BLaER1 (cell line): ENCODE measurements at regions not wholly inside any gene's neighbourhood (a gene's known extent, or its start where the extent isn't known, plus 50 kb on each side); places are given as distances from the start of the nearest gene placed in this dataset.

Experiments
- H3K27ac ChIP-seq: shearing (Covaris generic); formaldehyde crosslinking; 2 replicates; pipeline ENCODE4 v1.8.1; 2022
- H3K27me3 ChIP-seq: shearing (Covaris generic); formaldehyde crosslinking; 2 replicates; pipeline ENCODE4 v1.8.1; 2022
- H3K36me3 ChIP-seq: shearing (Covaris generic); formaldehyde crosslinking; 2 replicates; pipeline ENCODE4 v1.8.1; 2022
- H3K4me1 ChIP-seq: shearing (Covaris generic); formaldehyde crosslinking; 2 replicates; pipeline ENCODE4 v1.8.1; 2022
- H3K4me2 ChIP-seq: shearing (Covaris generic); formaldehyde crosslinking; 2 replicates; pipeline ENCODE4 v1.8.1; 2022
- H3K4me3 ChIP-seq: shearing (Covaris generic); formaldehyde crosslinking; 2 replicates; pipeline ENCODE4 v1.8.1; 2022
- H3K9ac ChIP-seq: shearing (Covaris generic); formaldehyde crosslinking; 2 replicates; pipeline ENCODE4 v1.8.1; 2022
- H3K9me3 ChIP-seq: shearing (Covaris generic); formaldehyde crosslinking; 2 replicates; pipeline ENCODE4 v1.8.1; 2022
- H4K20me1 ChIP-seq: shearing (Covaris generic); formaldehyde crosslinking; 2 replicates; pipeline ENCODE4 v1.8.1; 2022
- Cebpa-rat ChIP-seq: shearing (Covaris generic); IDR thresholded peaks from 2 replicates; pipeline ENCODE4 v1.8.1; 2022

GRCh38 chr12:97336900-97337751, 125.5 kb upstream of the RMST start:
- no peak overlapping the region for H3K9ac ChIP-seq
- H3K4me3 ChIP-seq: no peak overlapping the region
- TF ChIP-seq Cebpa-rat: no peak
- H3K27me3 ChIP-seq: no peaks in the 10 kb centered on the region
- no peaks in the 10 kb centered on the region for H4K20me1 ChIP-seq
- no peak overlapping the region for H3K4me2 ChIP-seq
- no peaks in the 10 kb centered on the region for H3K9me3 ChIP-seq
- H3K36me3 ChIP-seq: no peaks in the 10 kb centered on the region
- no peaks in the 10 kb centered on the region for H3K4me1 ChIP-seq
- H3K27ac ChIP-seq: no peak overlapping the region

GRCh38 chr12:97342130-97342529, 120.5 kb upstream of the RMST start:
- Histone ChIP-seq H3K4me3 (no peak overlapping the region), H3K36me3 (no peaks in the 10 kb centered on the region), H4K20me1 (no peaks in the 10 kb centered on the region), H3K27ac (no peak overlapping the region), H3K9me3 (no peaks in the 10 kb centered on the region), H3K4me1 (no peaks in the 10 kb centered on the region), H3K9ac (no peak overlapping the region), H3K4me2 (no peak overlapping the region), H3K27me3 (no peaks in the 10 kb centered on the region)
- TF ChIP-seq Cebpa-rat: no peak

DNA sequence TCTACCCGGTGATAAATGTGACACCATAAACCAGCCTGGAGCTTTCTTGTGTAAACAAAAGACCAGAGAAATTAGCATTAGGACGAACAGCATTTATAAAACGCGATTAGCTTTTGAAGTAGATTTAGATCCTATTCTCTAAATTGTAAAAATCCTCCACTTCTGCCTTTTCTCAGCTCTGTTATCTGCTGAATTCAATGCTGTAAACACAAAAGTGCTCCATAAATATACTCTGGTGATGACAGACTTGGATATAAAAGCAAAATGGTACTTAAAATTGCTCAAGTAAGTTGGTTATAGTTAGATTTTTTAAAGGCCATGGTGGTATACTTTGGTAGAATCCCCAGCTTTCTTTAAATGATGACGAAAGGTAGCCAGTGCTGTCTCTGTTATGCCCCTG, 114.6 kb upstream of the RMST start:
- no peak overlapping the region for H3K4me2 ChIP-seq
- H3K27me3 ChIP-seq: no peaks in the 10 kb centered on the region
- H3K9ac ChIP-seq: no peak overlapping the region
- H3K4me3 ChIP-seq: no peak overlapping the region
- no peak overlapping the region for H3K27ac ChIP-seq
- no peak for TF ChIP-seq Cebpa-rat
- H4K20me1 ChIP-seq: no peaks in the 10 kb centered on the region
- H3K36me3 ChIP-seq: no peaks in the 10 kb centered on the region
- H3K4me1 ChIP-seq: no peaks in the 10 kb centered on the region
- no peaks in the 10 kb centered on the region for H3K9me3 ChIP-seq

GRCh38 chr12:97358361-97358760, 104.2 kb upstream of the RMST start:
- no peak for TF ChIP-seq Cebpa-rat
- Histone ChIP-seq H3K4me2 (no peak overlapping the region), H3K9me3 (0 out of 2 replicates have a peak, but pooled peaks cover 9% of the 10 kb centered on the region), H4K20me1 (no peaks in the 10 kb centered on the region), H3K9ac (no peak overlapping the region), H3K27ac (no peak overlapping the region), H3K27me3 (no peaks in the 10 kb centered on the region), H3K36me3 (no peaks in the 10 kb centered on the region), H3K4me1 (no peaks in the 10 kb centered on the region), H3K4me3 (no peak overlapping the region)

DNA sequence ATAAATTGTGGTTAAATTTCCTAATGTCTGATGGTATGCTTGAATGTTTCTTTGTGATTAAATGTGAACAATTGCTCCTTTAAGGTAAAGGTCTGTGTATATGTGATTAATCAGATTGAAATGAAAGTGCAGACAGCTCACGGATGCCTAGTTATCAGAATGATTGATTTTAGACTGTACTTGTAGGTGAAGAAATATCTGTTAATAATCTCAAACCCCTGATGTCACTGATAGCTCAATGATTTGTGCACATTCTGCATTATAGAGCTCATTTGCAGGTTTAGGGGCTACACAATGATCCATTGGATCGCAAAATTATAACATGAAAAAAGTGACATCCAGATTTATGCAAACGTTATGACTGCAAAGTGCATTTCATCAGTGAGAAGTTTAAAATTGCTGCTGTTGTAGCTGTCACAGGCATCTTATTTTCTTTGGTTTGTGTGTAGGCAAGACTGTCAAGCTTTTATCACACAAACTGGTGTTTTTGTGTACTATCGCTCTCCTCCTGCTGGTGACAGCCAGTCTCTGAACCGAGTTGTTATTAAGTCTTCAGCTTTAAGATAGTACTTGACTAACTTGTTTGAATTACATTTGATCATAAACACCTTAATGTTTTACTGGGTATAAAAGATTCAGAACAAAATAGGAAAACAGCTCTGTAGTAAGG, 103.4 kb upstream of the RMST start:
- H3K4me2 ChIP-seq: no peak overlapping the region
- no peaks in the 10 kb centered on the region for H4K20me1 ChIP-seq
- no peaks in the 10 kb centered on the region for H3K4me1 ChIP-seq
- H3K4me3 ChIP-seq: no peak overlapping the region
- H3K27ac ChIP-seq: no peak overlapping the region
- no peaks in the 10 kb centered on the region for H3K27me3 ChIP-seq
- no peak for TF ChIP-seq Cebpa-rat
- H3K9me3 ChIP-seq: 0 out of 2 replicates have a peak, but pooled peaks cover 9% of the 10 kb centered on the region
- H3K9ac ChIP-seq: no peak overlapping the region
- no peaks in the 10 kb centered on the region for H3K36me3 ChIP-seq

DNA sequence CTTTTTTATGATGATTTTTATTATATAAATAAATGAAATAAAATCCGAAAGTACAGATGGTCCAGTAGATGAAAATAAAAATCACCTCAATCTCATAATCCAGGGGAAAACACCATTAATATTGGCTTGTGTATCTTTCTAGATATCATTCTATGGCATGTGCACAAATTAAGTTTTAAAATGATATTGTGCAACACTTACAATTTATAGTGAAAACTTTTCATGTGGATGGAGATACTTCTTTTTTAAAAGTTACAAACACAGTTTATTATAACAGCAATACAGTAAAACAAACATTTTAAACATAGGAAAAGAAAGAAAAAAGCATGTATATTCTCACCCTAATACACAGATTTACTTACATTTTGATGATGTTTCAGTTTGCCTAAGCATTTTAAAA, 98.9 kb upstream of the RMST start:
- Histone ChIP-seq H3K27me3 (no peaks in the 10 kb centered on the region), H4K20me1 (no peaks in the 10 kb centered on the region), H3K9ac (no peak overlapping the region), H3K27ac (no peak overlapping the region), H3K36me3 (no peaks in the 10 kb centered on the region), H3K4me3 (no peak overlapping the region), H3K9me3 (no peaks in the 10 kb centered on the region), H3K4me2 (no peak overlapping the region), H3K4me1 (no peaks in the 10 kb centered on the region)
- TF ChIP-seq Cebpa-rat: no peak

DNA sequence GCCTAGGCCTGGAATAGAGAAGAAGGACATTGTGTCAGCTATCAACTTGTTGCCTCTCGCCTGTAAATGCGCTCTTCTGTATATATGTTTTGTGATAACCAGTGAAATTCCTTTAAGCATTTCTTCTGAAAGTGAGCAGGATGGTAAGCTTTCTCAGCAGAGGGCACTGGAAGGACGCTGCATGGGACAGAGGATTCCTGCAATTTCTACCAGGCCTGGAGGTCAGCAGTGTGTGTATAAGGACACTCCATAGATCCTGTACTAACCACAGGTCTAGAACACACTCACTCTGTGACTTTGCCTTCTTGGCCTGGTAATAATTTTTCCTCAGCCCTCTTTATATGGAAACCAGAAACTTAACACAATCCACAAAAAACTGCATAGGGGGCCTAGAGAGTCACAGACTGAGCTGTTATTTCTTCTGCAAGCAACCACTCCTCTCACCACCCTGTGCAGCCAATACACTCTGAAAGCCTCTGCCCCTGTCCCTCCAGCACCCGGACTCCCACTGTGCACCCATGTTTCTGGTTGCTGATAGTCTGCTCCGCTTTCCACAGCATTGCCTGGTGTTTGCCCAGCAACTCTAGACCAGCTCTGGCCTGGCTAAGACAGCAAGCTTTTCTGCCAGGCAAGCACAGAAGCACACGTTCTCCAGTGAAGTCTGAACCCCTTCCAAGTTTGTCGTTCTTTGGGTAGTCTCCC, 94.0 kb upstream of the RMST start:
- no peak overlapping the region for H3K4me3 ChIP-seq
- no peaks in the 10 kb centered on the region for H3K27me3 ChIP-seq
- no peaks in the 10 kb centered on the region for H3K36me3 ChIP-seq
- no peaks in the 10 kb centered on the region for H3K4me1 ChIP-seq
- no peaks in the 10 kb centered on the region for H4K20me1 ChIP-seq
- H3K9ac ChIP-seq: no peak overlapping the region
- no peak overlapping the region for H3K27ac ChIP-seq
- H3K9me3 ChIP-seq: no peaks in the 10 kb centered on the region
- no peak for TF ChIP-seq Cebpa-rat
- no peak overlapping the region for H3K4me2 ChIP-seq

- peak overlapping the region; percentile 32 for H3K4me2 ChIP-seq
- H3K27ac ChIP-seq: no peak overlapping the region
- H3K9ac ChIP-seq: no peak overlapping the region
- H3K36me3 ChIP-seq: no peaks in the 10 kb centered on the region
- peaks cover 9% of the 10 kb centered on the region for H3K4me1 ChIP-seq
- H3K9me3 ChIP-seq: no peaks in the 10 kb centered on the region
- no peak for TF ChIP-seq Cebpa-rat
- H3K27me3 ChIP-seq: no peaks in the 10 kb centered on the region
- no peaks in the 10 kb centered on the region for H4K20me1 ChIP-seq
- no peak overlapping the region for H3K4me3 ChIP-seq
Measured at GRCh38 chr12:97375310-97375709, 87.3 kb upstream of the RMST start.

- Histone ChIP-seq H3K4me2 (no peak overlapping the region), H4K20me1 (no peaks in the 10 kb centered on the region), H3K9ac (no peak overlapping the region), H3K27ac (no peak overlapping the region), H3K9me3 (peaks cover 9% of the 10 kb centered on the region; the same call in 1 of the 2 replicates), H3K36me3 (no peaks in the 10 kb centered on the region), H3K4me3 (no peak overlapping the region), H3K4me1 (peaks cover 4% of the 10 kb centered on the region), H3K27me3 (no peaks in the 10 kb centered on the region)
- no peak for TF ChIP-seq Cebpa-rat
Measured at GRCh38 chr12:97380440-97380839, 82.2 kb upstream of the RMST start.

GRCh38 chr12:97385121-97385520, 77.5 kb upstream of the RMST start:
- no peak overlapping the region for H3K4me3 ChIP-seq
- no peak overlapping the region for H3K27ac ChIP-seq
- H3K9ac ChIP-seq: no peak overlapping the region
- no peaks in the 10 kb centered on the region for H3K27me3 ChIP-seq
- H3K4me1 ChIP-seq: no peaks in the 10 kb centered on the region
- H3K9me3 ChIP-seq: peaks cover 9% of the 10 kb centered on the region; the same call in 1 of the 2 replicates
- H3K36me3 ChIP-seq: no peaks in the 10 kb centered on the region
- no peaks in the 10 kb centered on the region for H4K20me1 ChIP-seq
- no peak for TF ChIP-seq Cebpa-rat
- H3K4me2 ChIP-seq: no peak overlapping the region
